ENCODE measurements at regions not wholly inside any gene's neighbourhood (a gene's known extent, or its start where the extent isn't known, plus 50 kb on each side); places are given as distances from the start of the nearest gene placed in this dataset.

- H3K9me3 Mint-ChIP-seq: no peaks in the 10 kb centered on the region
- no peaks in the 10 kb centered on the region for H3K27me3 Mint-ChIP-seq
- ATAC-seq (ENCODE audit: low read depth): no peak
- no peak for DNase-seq
- POLR2A ChIA-PET: no interaction called here
- H3K4me1 Mint-ChIP-seq: no peaks in the 10 kb centered on the region
- H3K27ac Mint-ChIP-seq: no peak overlapping the region
- H3K4me3 Mint-ChIP-seq: no peak overlapping the region
- H3K36me3 Mint-ChIP-seq: no peaks in the 10 kb centered on the region
Observed at GRCh38 chr10:10479465-10479864, 538.2 kb upstream of the CELF2 start.

DNA sequence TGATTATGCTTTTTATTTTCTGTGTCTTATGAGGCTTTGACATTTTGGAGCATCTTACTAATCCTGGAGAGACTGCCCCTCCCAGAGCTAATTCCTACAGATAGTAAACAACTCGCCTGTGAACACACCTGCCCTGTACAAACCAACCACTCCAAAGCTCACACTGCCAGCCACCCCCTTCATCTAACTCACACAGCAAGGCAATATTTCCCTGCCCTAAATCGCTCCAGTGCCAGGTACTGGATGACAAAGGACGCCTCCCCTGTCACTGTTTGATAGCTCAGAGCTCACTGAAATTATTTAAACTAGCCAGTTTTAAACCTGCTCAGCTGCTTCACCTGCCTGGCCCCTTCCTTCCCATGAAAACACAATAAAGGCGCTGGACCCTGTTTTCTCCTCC lies 535.1 kb upstream of the CELF2 start:
- Mint-ChIP-seq H3K4me3 (no peak overlapping the region), H3K27me3 (no peaks in the 10 kb centered on the region), H3K27ac (no peak overlapping the region), H3K36me3 (no peaks in the 10 kb centered on the region), H3K4me1 (no peaks in the 10 kb centered on the region), H3K9me3 (no peaks in the 10 kb centered on the region)
- POLR2A ChIA-PET: no interaction called here
- DNase-seq (no peak), ATAC-seq (ENCODE audit: low read depth) (no peak)

GRCh38 chr10:10489076-10489475 lies 528.6 kb upstream of the CELF2 start:
- Mint-ChIP-seq H3K36me3 (no peaks in the 10 kb centered on the region), H3K27me3 (peaks cover 9% of the 10 kb centered on the region), H3K4me1 (no peaks in the 10 kb centered on the region), H3K27ac (no peak overlapping the region), H3K9me3 (no peaks in the 10 kb centered on the region), H3K4me3 (no peak overlapping the region)
- DNase-seq: no peak
- no peak for ATAC-seq (ENCODE audit: low read depth)
- POLR2A ChIA-PET: no interaction called here

DNA sequence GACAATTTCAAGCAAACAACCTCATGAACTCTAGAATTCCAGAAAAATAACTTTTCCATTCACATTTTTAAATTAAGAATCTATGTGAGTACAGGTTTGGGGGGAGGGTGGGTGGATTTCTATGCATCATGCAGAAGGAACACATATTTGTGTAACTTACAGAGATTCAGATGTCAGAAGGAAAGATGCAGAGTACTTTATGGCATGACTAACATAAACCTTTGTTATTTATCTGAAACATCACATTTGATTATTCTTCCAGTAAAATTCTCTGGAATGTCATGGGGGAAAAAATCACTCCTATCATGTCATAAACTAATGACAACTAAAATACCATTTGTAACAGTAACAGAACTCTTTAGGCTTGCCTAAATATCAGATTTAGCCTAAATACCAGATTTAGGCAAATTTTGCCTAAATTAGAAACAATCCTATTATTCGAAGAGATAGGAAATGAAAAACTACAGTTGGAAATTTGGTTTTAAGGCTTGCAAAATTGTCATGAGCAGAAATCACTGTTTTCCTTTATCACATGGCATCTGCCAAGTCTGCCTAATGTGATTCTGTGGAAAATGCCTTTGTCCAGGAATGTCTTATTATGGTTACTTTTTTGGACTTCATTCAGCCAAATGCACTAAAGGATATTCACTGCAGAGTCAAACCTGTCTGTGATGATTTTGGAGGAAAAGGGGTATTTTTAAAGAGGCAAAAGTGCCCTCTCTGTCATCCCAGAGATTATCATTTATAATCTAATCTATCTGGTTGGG lies 527.7 kb upstream of the CELF2 start:
- no peak for DNase-seq
- no peaks in the 10 kb centered on the region for H3K9me3 Mint-ChIP-seq
- no peak for ATAC-seq (ENCODE audit: low read depth)
- POLR2A ChIA-PET: no interaction called here
- no peaks in the 10 kb centered on the region for H3K4me1 Mint-ChIP-seq
- H3K27me3 Mint-ChIP-seq: peaks cover 9% of the 10 kb centered on the region
- no peak overlapping the region for H3K27ac Mint-ChIP-seq
- H3K36me3 Mint-ChIP-seq: no peaks in the 10 kb centered on the region
- H3K4me3 Mint-ChIP-seq: no peak overlapping the region

DNA sequence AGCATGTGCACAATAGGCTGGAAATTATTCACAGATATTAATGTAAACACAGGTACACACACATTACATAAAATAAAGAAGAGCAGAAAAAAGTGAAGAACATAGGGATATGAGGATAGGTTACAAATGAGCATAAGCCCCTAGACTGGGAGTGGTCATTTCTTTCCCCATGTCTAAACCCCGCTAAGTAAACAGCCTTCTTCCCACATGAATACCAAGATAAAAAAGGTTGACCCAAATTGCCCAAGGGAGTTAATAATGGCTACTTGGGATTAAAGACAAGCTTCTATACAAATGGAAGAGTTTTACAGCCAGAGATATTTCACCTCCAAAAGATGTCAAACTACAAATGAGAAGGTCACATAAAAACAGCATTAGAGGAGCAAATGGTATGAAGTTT lies 527.1 kb upstream of the CELF2 start:
- Mint-ChIP-seq H3K36me3 (no peaks in the 10 kb centered on the region), H3K9me3 (no peaks in the 10 kb centered on the region), H3K4me1 (no peaks in the 10 kb centered on the region), H3K27ac (no peak overlapping the region), H3K4me3 (no peak overlapping the region), H3K27me3 (peaks cover 9% of the 10 kb centered on the region)
- POLR2A ChIA-PET: no interaction called here
- no peak for ATAC-seq (ENCODE audit: low read depth)
- no peak for DNase-seq

GRCh38 chr10:10492420-10492819 lies 525.3 kb upstream of the CELF2 start:
- POLR2A ChIA-PET: no interaction called here
- no peak overlapping the region for H3K4me3 Mint-ChIP-seq
- no peak for ATAC-seq (ENCODE audit: low read depth)

GRCh38 chr10:10493833-10494232 lies 523.8 kb upstream of the CELF2 start:
- Mint-ChIP-seq H3K9me3 (peaks cover 3% of the 10 kb centered on the region), H3K4me3 (no peak overlapping the region), H3K27me3 (peaks cover 9% of the 10 kb centered on the region), H3K27ac (no peak overlapping the region), H3K4me1 (no peaks in the 10 kb centered on the region), H3K36me3 (no peaks in the 10 kb centered on the region)
- ATAC-seq (ENCODE audit: low read depth) (no peak), DNase-seq (no peak)
- POLR2A ChIA-PET: no interaction called here

More at GRCh38 chr10:10492420-10492819, 525.3 kb upstream of the CELF2 start:
- H3K27me3 Mint-ChIP-seq: peaks cover 9% of the 10 kb centered on the region
- H3K36me3 Mint-ChIP-seq: no peaks in the 10 kb centered on the region
- H3K4me1 Mint-ChIP-seq: no peaks in the 10 kb centered on the region
- H3K9me3 Mint-ChIP-seq: no peaks in the 10 kb centered on the region
- DNase-seq: no peak
- no peak overlapping the region for H3K27ac Mint-ChIP-seq

- ATAC-seq (ENCODE audit: low read depth) (no peak), DNase-seq (no peak)
- H3K27ac Mint-ChIP-seq: no peak overlapping the region
- no peak overlapping the region for H3K4me3 Mint-ChIP-seq
- peaks cover 2% of the 10 kb centered on the region for H3K27me3 Mint-ChIP-seq
- no peaks in the 10 kb centered on the region for H3K36me3 Mint-ChIP-seq
- peaks cover 3% of the 10 kb centered on the region for H3K9me3 Mint-ChIP-seq
- no peaks in the 10 kb centered on the region for H3K4me1 Mint-ChIP-seq
- POLR2A ChIA-PET: no interaction called here
Observed at GRCh38 chr10:10497245-10497644, 520.4 kb upstream of the CELF2 start.

DNA sequence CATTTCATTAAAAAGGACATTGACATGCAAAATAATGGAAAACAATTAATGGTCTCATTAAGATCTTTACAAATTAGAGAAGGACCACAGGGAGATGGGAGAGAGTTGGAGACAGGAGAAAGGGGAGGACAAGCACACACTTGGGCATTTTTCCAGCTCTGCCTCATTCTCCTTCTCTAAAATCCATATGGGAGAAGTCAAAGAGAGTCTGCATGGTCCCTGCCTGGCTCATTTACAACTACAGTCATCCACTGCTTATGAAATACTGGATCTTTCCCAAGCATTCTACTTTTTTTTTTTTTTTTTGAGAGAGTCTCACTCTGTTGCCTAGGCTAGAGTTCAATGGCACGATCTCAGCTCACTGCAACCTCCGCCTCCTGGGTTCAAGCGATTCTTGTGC lies 518.9 kb upstream of the CELF2 start:
- POLR2A ChIA-PET: no interaction called here

DNA sequence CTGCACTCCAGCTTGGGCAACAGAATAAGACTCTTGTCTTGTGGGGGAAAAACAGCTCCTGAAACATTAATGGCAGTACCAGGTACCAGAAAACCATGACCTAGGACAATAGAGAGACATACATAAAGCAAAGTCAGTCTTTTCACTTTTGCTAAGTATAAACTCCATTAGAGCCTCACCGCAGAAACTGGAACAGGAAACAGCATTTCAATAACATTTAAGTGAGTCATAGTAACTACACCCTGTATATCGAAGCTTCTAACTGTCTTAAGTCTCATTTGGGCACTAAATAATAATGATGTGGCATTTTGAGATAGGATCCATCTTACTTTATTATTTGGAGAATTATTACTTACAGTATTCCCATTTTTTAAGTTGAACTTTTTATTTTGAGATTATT lies 517.8 kb upstream of the CELF2 start:
- Mint-ChIP-seq H3K4me1 (no peaks in the 10 kb centered on the region), H3K4me3 (no peak overlapping the region), H3K9me3 (peaks cover 3% of the 10 kb centered on the region), H3K36me3 (no peaks in the 10 kb centered on the region), H3K27me3 (no peaks in the 10 kb centered on the region), H3K27ac (no peak overlapping the region)
- POLR2A ChIA-PET: no interaction called here
- ATAC-seq (ENCODE audit: low read depth) (no peak), DNase-seq (no peak)

More for the DNA sequence above, 518.9 kb upstream of the CELF2 start:
- Mint-ChIP-seq H3K27ac (no peak overlapping the region), H3K4me3 (no peak overlapping the region), H3K27me3 (no peaks in the 10 kb centered on the region), H3K9me3 (peaks cover 3% of the 10 kb centered on the region), H3K4me1 (no peaks in the 10 kb centered on the region), H3K36me3 (no peaks in the 10 kb centered on the region)
- no peak for DNase-seq
- no peak for ATAC-seq (ENCODE audit: low read depth)

DNA sequence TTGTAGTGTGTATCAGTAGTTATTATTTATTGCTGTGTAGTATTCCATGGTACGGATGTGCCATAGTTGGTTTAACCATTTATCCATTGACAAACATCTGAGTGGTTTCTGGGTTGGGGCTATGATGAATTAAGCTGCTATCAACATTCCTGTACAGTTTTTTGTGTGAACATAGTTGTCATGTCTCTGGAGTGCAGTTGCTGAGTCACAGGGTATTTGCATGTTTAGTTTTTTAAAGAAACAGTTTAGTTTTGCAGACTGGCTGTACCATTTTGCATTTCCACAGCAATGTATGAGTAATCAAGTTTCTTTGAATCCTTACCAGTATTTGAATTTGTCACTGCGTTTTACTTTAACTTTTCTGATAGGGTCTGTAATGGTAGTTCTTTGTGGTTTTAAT lies 516.7 kb upstream of the CELF2 start:
- Mint-ChIP-seq H3K4me1 (no peaks in the 10 kb centered on the region), H3K9me3 (peaks cover 3% of the 10 kb centered on the region), H3K27me3 (no peaks in the 10 kb centered on the region), H3K4me3 (no peak overlapping the region), H3K36me3 (no peaks in the 10 kb centered on the region), H3K27ac (no peak overlapping the region)
- DNase-seq (no peak), ATAC-seq (ENCODE audit: low read depth) (no peak)
- POLR2A ChIA-PET: no interaction called here

DNA sequence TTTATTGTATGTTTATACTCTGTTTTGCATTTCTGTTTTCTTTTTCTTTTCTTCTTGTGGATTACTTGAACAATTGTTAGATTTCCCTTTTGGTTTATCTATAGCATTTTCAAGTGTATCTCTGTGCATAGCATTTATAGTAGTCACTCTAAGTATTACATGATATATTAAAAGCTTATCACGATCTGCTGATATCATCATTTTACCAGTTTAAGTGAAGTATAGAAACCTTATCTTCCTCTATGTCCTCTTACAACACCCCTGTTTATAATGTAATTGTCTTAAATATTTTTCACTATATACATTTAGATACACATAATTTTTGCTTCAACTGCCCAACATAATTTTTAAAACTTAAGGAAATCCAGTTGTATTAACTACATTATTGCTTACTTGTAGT lies 513.9 kb upstream of the CELF2 start:
- Mint-ChIP-seq H3K9me3 (no peaks in the 10 kb centered on the region), H3K4me3 (no peak overlapping the region), H3K4me1 (no peaks in the 10 kb centered on the region), H3K27me3 (peaks cover 4% of the 10 kb centered on the region), H3K36me3 (no peaks in the 10 kb centered on the region), H3K27ac (no peak overlapping the region)
- ATAC-seq (ENCODE audit: low read depth) (no peak), DNase-seq (no peak)
- POLR2A ChIA-PET: no interaction called here

DNA sequence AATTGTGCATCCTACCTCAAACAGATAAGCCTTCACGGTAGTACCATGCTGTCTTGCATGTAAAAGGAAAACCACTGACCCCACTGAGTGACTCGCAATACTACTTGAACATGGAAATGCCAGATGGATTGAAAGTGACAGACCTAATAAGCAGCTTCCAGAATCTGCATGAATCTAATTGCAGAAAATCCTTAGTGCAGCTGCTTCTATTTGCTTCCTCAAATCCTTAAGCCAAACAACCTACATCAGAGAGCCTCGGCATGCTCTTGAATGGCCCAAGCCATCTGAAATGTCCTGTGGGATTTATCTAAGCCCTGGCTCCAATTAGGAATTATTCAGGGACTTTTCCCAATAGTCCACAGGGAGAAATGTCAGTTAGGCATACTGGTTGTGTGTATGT lies 509.5 kb upstream of the CELF2 start:
- Mint-ChIP-seq H3K27me3 (peaks cover 4% of the 10 kb centered on the region), H3K4me3 (no peak overlapping the region), H3K36me3 (no peaks in the 10 kb centered on the region), H3K27ac (no peak overlapping the region), H3K9me3 (no peaks in the 10 kb centered on the region), H3K4me1 (no peaks in the 10 kb centered on the region)
- DNase-seq: no peak
- no peak for ATAC-seq (ENCODE audit: low read depth)
- POLR2A ChIA-PET: no interaction called here

DNA sequence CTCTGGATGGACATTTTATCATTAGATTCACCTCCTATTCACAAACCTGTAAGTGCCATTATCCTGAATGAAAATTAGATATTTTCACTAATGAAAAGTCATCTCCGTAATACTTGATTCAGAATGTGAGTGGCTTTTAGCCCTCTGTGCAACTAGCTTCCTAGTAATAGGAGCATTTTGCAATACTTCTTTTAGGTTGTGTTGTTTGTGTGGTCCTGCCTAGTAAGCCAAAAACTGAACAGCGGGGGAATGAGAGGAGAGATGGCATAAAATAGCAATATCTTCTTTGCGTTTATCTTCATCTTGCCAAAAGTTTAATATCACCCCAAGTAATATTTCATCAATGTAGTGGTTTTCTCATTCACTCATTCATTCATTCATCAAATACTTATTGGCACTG lies 507.5 kb upstream of the CELF2 start:
- ATAC-seq (ENCODE audit: low read depth) (no peak), DNase-seq (no peak)
- Mint-ChIP-seq H3K36me3 (no peaks in the 10 kb centered on the region), H3K27ac (no peak overlapping the region), H3K27me3 (peaks cover 4% of the 10 kb centered on the region), H3K4me1 (no peaks in the 10 kb centered on the region), H3K9me3 (no peaks in the 10 kb centered on the region), H3K4me3 (no peak overlapping the region)
- POLR2A ChIA-PET: no interaction called here

- Mint-ChIP-seq H3K9me3 (no peaks in the 10 kb centered on the region), H3K4me1 (no peaks in the 10 kb centered on the region), H3K27me3 (no peaks in the 10 kb centered on the region), H3K36me3 (no peaks in the 10 kb centered on the region), H3K27ac (no peak overlapping the region), H3K4me3 (no peak overlapping the region)
- no peak for DNase-seq
- POLR2A ChIA-PET: no interaction called here
- no peak for ATAC-seq (ENCODE audit: low read depth)
Observed at GRCh38 chr10:10513067-10513466, 504.6 kb upstream of the CELF2 start.

Measured in activated naive CD8-positive, alpha-beta T cell treated with anti-CD3 and anti-CD28 coated beads, Interleukin-2, amount 10 ng/mL, durations not matched to agents 7 days and 5 days (primary cell).